Stomach (tissue), 8 donors: ENCODE measurements at regions not wholly inside any gene's neighbourhood (a gene's known extent, or its start where the extent isn't known, plus 50 kb on each side); places are given as distances from the start of the nearest gene placed in this dataset.

Experiments used
- DNase-seq, 2 donors: peaks; one replicate each; pipeline versions ENCODE4 v3.0.0 to v3.0.0-alpha.2; 2013 to 2019
- H3K27ac ChIP-seq, 5 donors: fragments of 200-600 bp in 4 of 5; sonication (generic) in 4 of 5; one replicate each; pipeline ENCODE4 v1.5.1; 2013 to 2019; ENCODE audit warnings: mild to moderate bottlenecking in 1 of 5, moderate library complexity in 1 of 5
- H3K27me3 ChIP-seq, 3 donors: fragments of 200-600 bp; sonication (generic); one replicate each; pipeline ENCODE4 v1.5.1; 2017 to 2019; ENCODE audit warnings: mixed run types in 1 of 3
- H3K36me3 ChIP-seq, 4 donors: fragments of 200-600 bp; sonication (generic); 1 replicate in 3 of 4; 2 replicates in 1 of 4; pipeline ENCODE4 v1.5.1; 2016 to 2019
- H3K4me1 ChIP-seq, 4 donors: fragments of 200-600 bp; sonication (generic); one replicate each; pipeline ENCODE4 v1.5.1; 2016 to 2019
- H3K4me3 ChIP-seq, 4 donors: fragments of 200-600 bp; sonication (generic) in 3 of 4; one replicate each; pipeline ENCODE4 v1.5.1; 2016 to 2019; ENCODE audit warnings: mild to moderate bottlenecking in 1 of 4
- H3K9me3 ChIP-seq, 4 donors: fragments of 200-600 bp; sonication (generic); one replicate each; pipeline ENCODE4 v1.5.1; 2016 to 2019
- CTCF ChIP-seq, 7 experiments: fragments of 450-650 bp in 4 of 7; fragments of 200-600 bp in 3 of 7; sonication (generic) in 3 of 7; IDR thresholded peaks; one replicate each; pipeline ENCODE4 v1.5.1; 2016 to 2019; ENCODE audit warnings: antibody characterized with exemption in 7 of 7, control low read depth in 2 of 7, mild to moderate bottlenecking in 1 of 7
- EP300 ChIP-seq: sonication (generic); formaldehyde crosslinking; IDR thresholded peaks from one replicate; pipeline ENCODE4 v1.6.1; 2017; ENCODE audit warnings: antibody characterized with exemption
- POLR2A ChIP-seq, 4 donors: fragments of 450-650 bp; IDR thresholded peaks; one replicate each; pipeline ENCODE4 v1.6.1; 2016; ENCODE audit warnings: antibody characterized with exemption in 4 of 4, control low read depth in 2 of 4, mild to moderate bottlenecking in 1 of 4, moderate library complexity in 1 of 4
- POLR2AphosphoS5 ChIP-seq, 3 donors: sonication (generic); formaldehyde crosslinking; IDR thresholded peaks; one replicate each; pipeline ENCODE4 v1.6.1; 2016; ENCODE audit warnings: antibody characterized with exemption in 3 of 3
- WGBS, 5 donors: extraction: QIAGEN DNeasy Blood & Tissue Kit in 3 of 5; methylation state at CpG; one replicate each; pipeline versions ENCODE4 v1.1.5 to v1.1.7; 2013 to 2018; 5-methylcytosine and 5-hydroxymethylcytosine counted together
- intact Hi-C: fragments of 100-400 bp; cut with DNase I; formaldehyde crosslinking; loops from one replicate; pipeline ENCODE4 v1.15.1; 2023; ENCODE audit warnings: low total_unique reads
- donor health status: healthy with polysubstance abuse.
- donor health status: Bipolar disorder and iron deficiency.
- donor health status: healthy.

GRCh38 chr2:120441744-120442471 lies 96.0 kb downstream of the INHBB start:
- intact Hi-C loops = no loop called here

GRCh38 chr2:120442541-120442922 lies 96.6 kb downstream of the INHBB start:
- Histone ChIP-seq H3K9me3 (no peaks in the 10 kb centered on the region), H3K4me1 (peaks cover 18 to 25% (median 21%) of the 10 kb centered on the region in 4 donors), H3K27ac (peak overlapping the region; percentile 75 to 84 (median 80)), H3K4me3 (peak overlapping the region; percentile 36 to 45 (median 39)), H3K27me3 (peaks cover 4 to 61% (median 18%) of the 10 kb centered on the region in 3 donors), H3K36me3 (no peaks in the 10 kb centered on the region)
- DNase-seq = no peak
- TF ChIP-seq CTCF (IDR thresholded peaks at IDR 0.05) (no peak), POLR2AphosphoS5 (IDR thresholded peaks at IDR 0.05) (no peak), POLR2A (IDR thresholded peaks at IDR 0.05) (no peak), EP300 (no peak)
- WGBS, 5 donors = 3 to 7% (median 4%) methylated on average over 13 to 16 of the region's 16 CpGs
- intact Hi-C loops = no loop called here

More at GRCh38 chr2:120441744-120442471, 96.0 kb downstream of the INHBB start:
- Histone ChIP-seq H3K27ac (peak overlapping the region; percentile 75 to 84 (median 80)), H3K36me3 (no peaks in the 10 kb centered on the region), H3K27me3 (peaks cover 4 to 64% (median 18%) of the 10 kb centered on the region in 3 donors), H3K4me3 (peak overlapping the region; percentile 36 to 45 (median 39)), H3K9me3 (no peaks in the 10 kb centered on the region), H3K4me1 (peaks cover 18 to 25% (median 21%) of the 10 kb centered on the region in 4 donors)
- DNase-seq = peak; percentile 88 to 90
- TF ChIP-seq CTCF (IDR thresholded peaks at IDR 0.05) = no peak
- TF ChIP-seq POLR2AphosphoS5 (IDR thresholded peaks at IDR 0.05) = peak in 1 of 3 donors; percentile 37
- no peak for TF ChIP-seq EP300
- TF ChIP-seq POLR2A (IDR thresholded peaks at IDR 0.05) = no peak
- WGBS, 5 donors = 6 to 7% (median 6%) methylated on average over 29 to 41 of the region's 41 CpGs

- DNase-seq = peak; percentile 92 to 94
- no peaks in the 10 kb centered on the region for H3K9me3 ChIP-seq
- intact Hi-C loops = no loop called here
- no peaks in the 10 kb centered on the region for H3K36me3 ChIP-seq
- H3K4me1 ChIP-seq = peaks cover 18 to 25% (median 21%) of the 10 kb centered on the region in 4 donors
- H3K27me3 ChIP-seq = peaks cover 4 to 57% (median 18%) of the 10 kb centered on the region in 3 donors
- H3K27ac ChIP-seq = peak overlapping the region; percentile 75 to 84 (median 80)
- H3K4me3 ChIP-seq = peak overlapping the region; percentile 36 to 45 (median 39)
- 13 to 24% (median 17%) methylated on average over 20 to 50 of the region's 50 CpGs for WGBS, 5 donors
- TF ChIP-seq POLR2AphosphoS5 (IDR thresholded peaks at IDR 0.05) (peak in 2 of 3 donors; percentile 81 to 86), EP300 (no peak), POLR2A (IDR thresholded peaks at IDR 0.05) (peak in 2 of 4 donors; percentile 50 to 72)
These were observed 97.1 kb downstream of the INHBB start for GRCh38 chr2:120442923-120443571.

- Histone ChIP-seq H3K9me3 (no peaks in the 10 kb centered on the region), H3K4me1 (peaks cover 18 to 25% (median 21%) of the 10 kb centered on the region in 4 donors), H3K27ac (no peak overlapping the region), H3K27me3 (peaks cover 4 to 48% (median 18%) of the 10 kb centered on the region in 3 donors), H3K4me3 (no peak overlapping the region), H3K36me3 (no peaks in the 10 kb centered on the region)
- TF ChIP-seq POLR2A (IDR thresholded peaks at IDR 0.05) (no peak), CTCF (IDR thresholded peaks at IDR 0.05) (no peak), POLR2AphosphoS5 (IDR thresholded peaks at IDR 0.05) (no peak), EP300 (no peak)
- no peak for DNase-seq
- WGBS, 5 donors = 75 to 94% (median 85%) methylated on average over 4 of the region's 4 CpGs
- intact Hi-C loops = no loop called here
These were observed 98.0 kb downstream of the INHBB start for GRCh38 chr2:120443946-120444345.
